PC-9 (cell line): ENCODE measurements at regions not wholly inside any gene's neighbourhood (a gene's known extent, or its start where the extent isn't known, plus 50 kb on each side); places are given as distances from the start of the nearest gene placed in this dataset.

Experiments used
- EZH2 ChIP-seq: fragments of 200-600 bp; sonication (generic); IDR thresholded peaks from 2 replicates; pipeline ENCODE4 v1.8.0; 2017; ENCODE audit warnings: antibody characterized with exemption, low read depth
- TF ChIP-seq, protein P1 (sequence below): fragments of 200-600 bp; sonication (generic); conservative IDR thresholded peaks from 2 replicates; pipeline ENCODE4 v1.6.1; 2017; ENCODE audit warnings: mixed run types, antibody characterized with exemption, mild to moderate bottlenecking, moderate library complexity

DNA sequence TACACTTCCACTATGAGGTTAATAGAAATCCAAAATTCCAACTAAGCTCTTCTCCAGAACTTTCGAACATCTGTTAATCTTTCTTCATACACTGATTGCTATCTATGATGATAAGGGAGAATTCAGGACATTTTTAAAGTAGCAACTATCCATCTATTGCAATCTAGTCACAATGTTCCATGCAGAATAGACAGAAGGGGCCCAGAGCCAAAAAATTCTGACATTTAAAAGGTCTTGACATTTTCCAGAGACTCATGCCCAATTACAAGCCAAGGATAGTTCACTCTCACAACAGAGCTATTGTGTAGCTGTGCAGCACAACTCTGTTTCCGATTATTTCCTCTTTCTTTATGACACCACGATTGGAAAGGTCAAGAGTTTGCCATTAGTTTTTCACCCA lies 999.7 kb upstream of the ALCAM start:
- TF ChIP-seq, protein P1, sequence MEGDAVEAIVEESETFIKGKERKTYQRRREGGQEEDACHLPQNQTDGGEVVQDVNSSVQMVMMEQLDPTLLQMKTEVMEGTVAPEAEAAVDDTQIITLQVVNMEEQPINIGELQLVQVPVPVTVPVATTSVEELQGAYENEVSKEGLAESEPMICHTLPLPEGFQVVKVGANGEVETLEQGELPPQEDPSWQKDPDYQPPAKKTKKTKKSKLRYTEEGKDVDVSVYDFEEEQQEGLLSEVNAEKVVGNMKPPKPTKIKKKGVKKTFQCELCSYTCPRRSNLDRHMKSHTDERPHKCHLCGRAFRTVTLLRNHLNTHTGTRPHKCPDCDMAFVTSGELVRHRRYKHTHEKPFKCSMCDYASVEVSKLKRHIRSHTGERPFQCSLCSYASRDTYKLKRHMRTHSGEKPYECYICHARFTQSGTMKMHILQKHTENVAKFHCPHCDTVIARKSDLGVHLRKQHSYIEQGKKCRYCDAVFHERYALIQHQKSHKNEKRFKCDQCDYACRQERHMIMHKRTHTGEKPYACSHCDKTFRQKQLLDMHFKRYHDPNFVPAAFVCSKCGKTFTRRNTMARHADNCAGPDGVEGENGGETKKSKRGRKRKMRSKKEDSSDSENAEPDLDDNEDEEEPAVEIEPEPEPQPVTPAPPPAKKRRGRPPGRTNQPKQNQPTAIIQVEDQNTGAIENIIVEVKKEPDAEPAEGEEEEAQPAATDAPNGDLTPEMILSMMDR: no peak
- no peak for TF ChIP-seq EZH2
